ENCODE measurements at regions not wholly inside any gene's neighbourhood (a gene's known extent, or its start where the extent isn't known, plus 50 kb on each side); places are given as distances from the start of the nearest gene placed in this dataset.

- DNase-seq, result no peak
Observed at GRCh38 chr20:24764027-24764793, 184.9 kb upstream of the CST7 start.

- DNase-seq, result no peak
Observed at GRCh38 chr20:24764794-24765202, 184.3 kb upstream of the CST7 start.

DNA sequence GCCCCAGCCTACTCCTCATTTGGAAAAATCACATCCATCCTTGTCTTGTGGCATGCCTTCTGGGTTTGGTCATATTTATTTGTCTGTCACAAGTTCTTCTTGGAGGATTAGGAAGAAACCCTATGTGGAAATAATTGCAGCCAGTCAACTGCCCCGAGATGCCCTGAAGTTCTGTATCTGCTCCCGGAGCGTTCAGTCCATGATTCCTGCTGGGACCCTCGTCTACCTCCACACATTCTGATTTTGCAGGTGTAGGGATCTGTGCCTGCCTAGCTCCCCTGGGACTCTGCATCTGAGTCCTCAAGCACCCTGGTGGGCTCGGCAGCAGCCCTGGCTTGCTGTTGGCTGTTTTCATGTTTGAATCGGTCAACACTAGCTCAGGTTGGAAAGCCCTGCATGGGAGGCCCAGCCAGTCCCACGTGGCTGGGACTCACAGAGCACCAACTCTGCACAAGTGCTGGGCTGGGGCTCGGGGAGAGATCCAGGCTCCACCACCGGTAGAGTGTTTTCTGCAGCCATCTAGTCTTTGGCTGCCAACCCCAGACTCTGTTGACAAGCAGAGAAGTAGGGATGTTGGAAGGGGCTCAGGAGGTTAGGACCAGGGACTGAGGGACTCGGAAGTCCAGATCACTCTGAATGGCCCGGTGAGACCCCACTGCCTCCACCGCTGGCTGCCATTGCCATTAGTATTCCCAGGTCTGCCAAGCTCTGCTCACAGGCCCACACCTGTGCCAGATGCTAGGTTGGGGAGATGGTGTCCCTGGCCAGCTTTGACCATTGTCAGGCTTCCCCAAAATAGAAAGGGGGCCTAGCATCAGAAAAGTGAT lies 183.5 kb upstream of the CST7 start:
- no peak for DNase-seq

GRCh38 chr20:24766143-24766527 lies 182.9 kb upstream of the CST7 start:
- no peak for DNase-seq

- DNase-seq, result no peak
Observed at GRCh38 chr20:24766826-24767622, 182.0 kb upstream of the CST7 start.

- DNase-seq, result no peak
Observed at GRCh38 chr20:24767623-24768100, 181.4 kb upstream of the CST7 start.

DNA sequence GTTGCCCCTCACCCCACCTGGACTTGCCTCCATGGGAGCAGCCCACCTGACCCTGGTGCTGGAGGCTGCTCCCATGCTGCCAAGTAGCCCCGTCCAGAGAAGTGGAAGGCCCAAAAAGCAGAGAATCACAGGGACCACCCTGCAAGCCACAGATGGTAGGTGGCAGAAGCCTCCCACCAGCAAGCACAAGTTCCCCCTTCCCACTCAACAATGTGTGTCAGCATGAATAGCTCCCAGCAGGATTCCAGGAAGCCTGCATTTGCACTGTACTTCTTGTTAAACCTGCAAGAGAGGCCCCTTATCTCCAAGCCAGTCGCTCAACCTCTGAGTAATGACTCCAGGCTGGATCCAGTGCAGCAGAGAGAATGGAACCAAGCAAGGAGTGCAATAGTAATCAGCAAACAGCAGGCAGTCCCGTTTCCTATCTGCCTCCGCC lies 180.8 kb upstream of the CST7 start:
- no peak for DNase-seq

DNA sequence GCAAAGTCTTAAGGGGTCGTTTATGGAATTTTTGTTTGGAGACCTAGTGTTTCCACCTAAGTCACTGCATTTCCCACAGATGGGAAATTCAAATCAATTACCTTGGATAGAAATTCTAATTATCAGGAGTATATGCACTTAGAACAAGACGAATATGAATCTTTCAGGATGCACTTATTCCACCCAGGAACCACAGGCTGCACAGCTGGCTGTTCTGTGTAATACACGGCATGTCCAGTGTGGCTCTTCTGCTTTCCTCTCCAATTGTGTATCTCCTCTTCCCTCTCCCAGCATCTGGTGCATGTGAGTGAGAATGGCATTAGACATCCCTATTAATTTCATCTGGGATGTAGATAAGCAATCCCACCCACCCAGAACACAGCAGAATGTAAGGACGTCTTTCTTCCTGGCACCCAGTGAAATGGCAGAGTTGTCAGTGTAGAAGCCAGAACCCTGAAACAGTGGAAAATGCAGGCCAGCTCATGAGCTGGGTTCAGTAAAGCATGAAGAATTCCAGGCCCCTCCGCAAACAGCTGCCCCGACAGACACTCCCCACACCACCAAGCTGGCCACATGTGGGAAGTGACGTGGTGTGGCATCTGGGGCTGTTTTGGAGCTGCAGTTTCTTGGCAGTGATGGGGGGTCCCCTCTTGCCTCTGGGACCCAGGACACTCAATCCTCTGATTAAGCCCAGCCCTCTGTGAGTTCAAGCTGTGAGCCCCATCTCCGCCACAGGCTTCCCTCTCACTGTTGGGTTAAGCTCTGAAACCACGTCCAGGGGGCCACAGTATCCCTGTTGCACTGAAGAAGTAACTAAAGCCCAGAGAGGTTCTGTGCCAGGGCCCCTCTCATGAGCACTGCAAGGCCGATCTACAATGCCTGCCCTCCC lies 180.1 kb upstream of the CST7 start:
- DNase-seq, result no peak

DNA sequence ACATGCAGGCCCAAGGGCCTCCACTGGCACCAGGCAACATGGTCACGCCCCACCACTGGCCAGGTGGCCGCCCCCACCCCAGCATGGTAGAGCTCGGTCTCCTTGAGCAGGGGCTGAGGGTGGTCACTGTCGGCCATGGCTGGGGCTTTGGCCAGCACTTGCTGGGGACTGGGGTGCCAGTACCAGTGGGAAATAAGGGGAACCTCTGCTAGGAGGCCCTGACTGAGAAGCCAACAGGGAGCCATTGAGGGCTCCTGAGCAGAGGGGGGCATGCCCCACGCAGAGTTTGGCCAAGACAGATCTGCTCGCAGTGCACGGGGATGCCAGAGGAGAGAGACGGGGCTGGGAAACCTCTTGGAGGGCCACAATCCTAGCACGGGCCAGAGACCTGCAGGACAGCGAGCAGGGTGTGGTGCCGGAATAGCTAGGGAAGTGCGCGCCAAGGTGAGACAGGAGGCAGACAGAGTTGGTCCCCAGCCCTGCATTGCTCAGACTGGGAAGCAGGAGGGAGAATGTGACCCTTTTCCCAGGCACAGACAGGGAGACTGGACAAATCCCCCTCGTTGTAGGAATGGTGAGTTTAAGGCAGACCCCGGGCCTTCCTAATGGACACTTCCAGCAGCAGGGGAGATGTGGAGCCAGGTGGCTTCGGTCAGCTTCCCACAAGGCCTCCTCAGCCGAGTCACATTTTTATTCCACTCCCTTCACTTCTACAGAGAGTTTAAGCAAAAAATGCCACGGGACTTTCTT lies 179.0 kb upstream of the CST7 start:
- no peak for DNase-seq

DNA sequence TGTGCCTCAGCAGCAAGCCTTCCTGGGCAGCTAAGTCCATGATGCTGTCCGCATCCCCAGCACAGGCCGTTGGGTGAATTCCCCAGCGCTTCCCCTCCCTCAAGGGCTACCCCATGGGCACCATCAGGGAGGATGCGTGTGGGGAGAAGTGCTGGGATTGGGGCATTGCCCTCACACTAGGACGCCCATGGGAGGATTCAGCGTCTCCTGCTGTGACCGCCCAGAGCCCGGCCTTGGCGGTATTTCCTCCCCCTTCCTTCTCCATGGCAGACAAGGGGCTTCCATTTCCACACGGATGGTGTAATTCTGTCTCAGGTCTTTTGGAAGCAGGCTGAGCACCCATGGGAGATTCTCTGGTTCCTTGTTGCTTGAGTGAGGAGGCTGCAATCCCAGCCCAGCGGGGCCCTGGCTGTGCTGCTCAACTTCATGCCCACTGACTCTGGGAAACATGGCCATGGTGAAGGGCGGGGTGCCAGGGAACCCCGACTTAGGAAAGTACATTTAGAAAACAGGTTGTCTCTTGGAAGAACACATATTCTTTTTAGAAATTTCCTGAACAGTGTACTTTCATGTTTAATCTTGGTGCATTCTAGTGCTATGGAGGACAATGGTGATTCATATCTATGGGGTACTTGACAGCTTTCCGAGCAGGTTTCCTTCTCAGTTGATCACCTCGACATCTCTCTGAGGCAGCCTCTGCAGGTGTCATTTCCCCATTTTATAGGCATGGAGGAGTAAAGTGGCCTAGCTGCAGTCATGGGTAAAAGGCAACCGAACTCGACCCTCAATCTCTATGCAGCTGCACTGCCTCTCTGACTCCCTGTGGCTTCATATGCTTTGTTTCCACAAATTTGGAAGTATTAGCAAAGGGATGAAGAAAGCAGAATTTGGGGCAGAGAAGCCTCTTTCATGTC lies 178.2 kb upstream of the CST7 start:
- DNase-seq, result no peak

DNA sequence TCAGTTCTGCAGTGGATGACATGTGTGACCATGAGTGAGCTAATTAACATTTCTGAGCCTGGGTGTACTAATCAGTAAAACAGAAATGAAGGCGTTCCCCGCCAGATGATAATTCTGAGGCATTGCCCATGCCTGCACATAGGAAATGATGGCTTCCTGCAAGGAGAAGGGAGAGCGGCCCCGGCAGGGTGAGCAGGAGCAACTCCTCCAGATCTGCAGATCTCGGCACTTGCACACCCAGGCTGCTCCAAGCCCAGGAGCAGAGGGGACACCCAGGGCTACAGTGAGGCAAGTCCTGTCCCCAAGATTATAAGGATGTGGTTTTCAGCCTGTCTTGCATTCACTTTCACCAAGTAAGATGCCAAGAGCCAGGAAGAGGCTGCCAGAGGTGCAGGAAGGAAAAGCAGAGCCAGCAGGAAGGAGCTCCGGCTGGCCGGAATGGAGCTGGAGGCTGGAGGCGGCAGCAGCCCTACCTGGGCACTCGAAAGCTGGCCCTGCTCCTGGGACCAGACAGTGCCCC lies 177.5 kb upstream of the CST7 start:
- no peak for DNase-seq

- no peak for DNase-seq
Observed at GRCh38 chr20:24772667-24773066, 176.4 kb upstream of the CST7 start.

GRCh38 chr20:24773168-24773567 lies 175.9 kb upstream of the CST7 start:
- DNase-seq, result no peak

DNA sequence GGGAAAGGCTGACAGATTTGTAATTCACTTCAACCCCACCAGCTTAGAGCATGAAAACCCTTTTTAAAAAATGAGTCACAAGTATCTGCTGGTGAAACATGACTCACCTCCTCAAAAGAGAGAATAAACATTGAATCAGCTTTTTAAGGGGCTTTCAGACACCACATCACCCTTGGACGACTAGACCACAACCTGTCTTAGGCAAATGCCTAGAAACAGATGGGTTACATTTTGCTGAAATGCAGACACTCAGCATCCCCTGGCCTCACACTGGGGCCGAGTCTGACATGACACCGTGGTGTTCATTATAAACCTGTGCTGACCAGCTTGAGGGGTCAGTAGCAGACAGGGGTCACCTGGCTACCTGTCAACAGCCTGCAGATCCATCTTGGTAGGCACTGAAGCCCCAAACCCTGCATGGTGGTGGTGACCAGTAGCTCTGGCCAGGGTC lies 175.3 kb upstream of the CST7 start:
- no peak for DNase-seq

- DNase-seq, result no peak
Observed at GRCh38 chr20:24775966-24776365, 173.1 kb upstream of the CST7 start.

GRCh38 chr20:24776755-24777271 lies 172.3 kb upstream of the CST7 start:
- DNase-seq, result no peak

GRCh38 chr20:24777746-24778145 lies 171.3 kb upstream of the CST7 start:
- no peak for DNase-seq

- no peak for DNase-seq
Observed at GRCh38 chr20:24778585-24779031, 170.5 kb upstream of the CST7 start.

DNA sequence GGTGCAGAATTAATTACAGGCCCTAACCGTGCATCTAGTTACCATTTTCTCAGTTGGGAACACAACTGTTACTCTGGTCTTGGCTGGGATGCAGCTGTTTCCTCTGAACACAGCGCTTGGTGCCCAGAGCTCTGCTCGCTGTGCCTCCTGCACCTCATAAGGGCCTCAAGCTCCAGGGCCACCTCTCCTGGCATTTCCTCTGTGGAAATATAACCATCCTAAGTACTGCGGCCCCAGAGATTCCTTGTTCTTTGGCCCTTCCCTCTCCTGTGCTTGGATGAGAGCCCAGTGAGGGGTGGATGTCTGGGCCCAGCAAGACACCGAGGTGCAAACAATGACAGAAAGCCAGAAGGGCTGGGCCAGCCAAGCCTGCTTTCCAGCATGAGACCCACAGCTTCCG lies 169.9 kb upstream of the CST7 start:
- DNase-seq, result no peak

DNA sequence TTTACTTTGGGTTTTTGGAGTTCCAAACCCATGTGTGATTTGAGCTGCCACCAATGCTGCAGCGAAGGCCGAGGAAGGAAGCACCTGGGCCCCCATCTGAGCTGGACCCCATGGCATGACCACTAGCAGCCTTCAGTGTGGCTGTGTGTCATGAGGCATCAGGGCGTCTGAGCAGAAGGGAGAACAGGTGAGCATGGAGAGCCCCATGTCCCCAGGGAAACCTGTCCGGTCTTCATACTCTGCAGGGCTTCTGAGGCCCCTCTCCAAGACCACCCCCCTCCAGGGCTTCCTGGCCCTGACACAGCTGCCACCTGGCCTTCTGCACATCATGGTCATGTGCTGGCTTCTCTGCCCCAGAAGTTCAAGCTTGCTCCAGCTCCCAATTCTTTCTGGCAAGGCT lies 169.1 kb upstream of the CST7 start:
- DNase-seq, result no peak

All from NCI-H1694 (cell line).